A549 (cell line): ENCODE measurements at regions not wholly inside any gene's neighbourhood (a gene's known extent, or its start where the extent isn't known, plus 50 kb on each side); places are given as distances from the start of the nearest gene placed in this dataset.

Source experiments
- ATAC-seq, 2 experiments: fragments of 200-7000 bp in 1 of 2; fragments of >200 bp in 1 of 2; cut with Nextera tagmentation in 1 of 2; cut with Tn5 transposase in 1 of 2; 3 replicates each; pipeline versions ENCODE4 v1.8.0 to v1.9.1; 2018 to 2020; ENCODE audit warnings: mild to moderate bottlenecking in 1 of 2, moderate library complexity in 1 of 2
- CTCF ChIA-PET: fragments of 300-600 bp; sonication (Branson Sonifier 250); formaldehyde crosslinking; extraction: SDS; loops from one replicate; lab custom pipeline; 2021; ENCODE audit warnings: antibody characterized with exemption, inconsistent platforms; lab: Yijun Ruan, JAX
- POLR2A ChIA-PET: fragments of 350-600 bp; formaldehyde crosslinking; extraction: SDS; loops from one replicate; lab custom pipeline; 2021; ENCODE audit warnings: antibody characterized with exemption, inconsistent platforms; lab: Yijun Ruan, JAX
- DNase-seq, 2 experiments: peaks; one replicate each; pipeline versions ENCODE4 v3.0.0 to v3.0.0-alpha.2; 2011 to 2016; ENCODE audit warnings: low read depth in 1 of 2, low spot score in 1 of 2
- FAIRE-seq: peaks from 2 replicates; lab custom pipeline; 2011; peaks lifted over from hg19 to GRCh38; lab: Jason Lieb, UNC
- H3K27ac ChIP-seq, 2 experiments: fragments of >200 bp; sonication (Bioruptor Twin); formaldehyde crosslinking; 3 replicates each; pipeline ENCODE4 v1.5.1; 2016 to 2017
- H3K4me1 ChIP-seq: fragments of >200 bp; sonication (Bioruptor Twin); formaldehyde crosslinking; 3 replicates; pipeline ENCODE4 v1.6.1; 2016
- H3K4me2 ChIP-seq: fragments of >200 bp; sonication (Bioruptor Twin); formaldehyde crosslinking; 3 replicates; pipeline ENCODE4 v1.6.1; 2016
- H3K4me3 ChIP-seq: fragments of >200 bp; sonication (Bioruptor Twin); formaldehyde crosslinking; 3 replicates; pipeline ENCODE4 v1.5.1; 2016
- H3K9me3 ChIP-seq: fragments of >200 bp; sonication (Bioruptor Twin); formaldehyde crosslinking; 3 replicates; pipeline ENCODE4 v1.6.1; 2016
- BCL3 ChIP-seq: fragments of >200 bp; sonication (Bioruptor Twin); formaldehyde crosslinking; IDR thresholded peaks from 3 replicates; pipeline ENCODE4 v1.6.1; 2016
- CBX2 ChIP-seq: fragments of 200-600 bp; sonication (generic); IDR thresholded peaks from 2 replicates; pipeline ENCODE4 v1.6.1; 2016; ENCODE audit warnings: low read depth, mild to moderate bottlenecking, borderline replicate concordance
- CBX8 ChIP-seq: fragments of 200-600 bp; sonication (generic); IDR thresholded peaks from 2 replicates; pipeline ENCODE4 v1.6.1; 2016
- EHF ChIP-seq: fragments of 250-450 bp; sonication (Bioruptor Pico); IDR thresholded peaks from 2 replicates; pipeline ENCODE4 v1.5.0; 2020; ENCODE audit warnings: mild to moderate bottlenecking
- EHMT2 ChIP-seq: fragments of 200-600 bp; sonication (generic); IDR thresholded peaks from 2 replicates; pipeline ENCODE4 v1.6.1; 2016; ENCODE audit warnings: antibody characterized with exemption, low read depth, mild to moderate bottlenecking, moderate library complexity
- ELK1 ChIP-seq: fragments of 150-350 bp; IDR thresholded peaks from 2 replicates; pipeline ENCODE4 v1.6.1; 2014; ENCODE audit warnings: low read depth, mild to moderate bottlenecking, low read length
- EP300 ChIP-seq, 2 experiments: fragments of >200 bp; sonication (Bioruptor Twin); formaldehyde crosslinking; IDR thresholded peaks; 2 replicates in 1 of 2; 3 replicates in 1 of 2; pipeline ENCODE4 v1.6.1; 2016 to 2017
- ESRRA ChIP-seq: fragments of 150-350 bp; IDR thresholded peaks from 2 replicates; pipeline ENCODE4 v1.6.1; 2014; ENCODE audit warnings: mild to moderate bottlenecking, low read length, borderline replicate concordance
- FOXS1 ChIP-seq: fragments of 250-450 bp; sonication (Bioruptor Pico); IDR thresholded peaks from 2 replicates; pipeline ENCODE4 v1.5.0; 2020; ENCODE audit warnings: mild to moderate bottlenecking, moderate library complexity
- GATA3 ChIP-seq: IDR thresholded peaks from 2 replicates; pipeline ENCODE4 v1.6.1; 2012; ENCODE audit warnings: borderline replicate concordance
- HES2 ChIP-seq: fragments of >200 bp; sonication (Bioruptor Twin); formaldehyde crosslinking; IDR thresholded peaks from 2 replicates; pipeline ENCODE4 v1.6.1; 2016
- HEYL ChIP-seq: fragments of 250-450 bp; sonication (Bioruptor Pico); IDR thresholded peaks from 2 replicates; pipeline ENCODE4 v1.8.0; 2021; ENCODE audit warnings: mild to moderate bottlenecking, moderate library complexity
- HOXA7 ChIP-seq: fragments of 250-450 bp; sonication (Bioruptor Pico); IDR thresholded peaks from 2 replicates; pipeline ENCODE4 v1.5.0; 2020; ENCODE audit warnings: mild to moderate bottlenecking, moderate library complexity
- JUN ChIP-seq, 2 experiments: fragments of >200 bp; sonication (Bioruptor Twin); formaldehyde crosslinking; IDR thresholded peaks; 2 replicates in 1 of 2; 3 replicates in 1 of 2; pipeline ENCODE4 v1.6.1; 2016 to 2017
- JUNB ChIP-seq: fragments of >200 bp; sonication (Bioruptor Twin); formaldehyde crosslinking; IDR thresholded peaks from 2 replicates; pipeline ENCODE4 v1.6.1; 2016
- MAFK ChIP-seq: fragments of 450-650 bp; IDR thresholded peaks from 2 replicates; pipeline ENCODE4 v1.6.1; 2014; ENCODE audit not compliant: partially characterized antibody
- NPAS2 ChIP-seq: fragments of 250-450 bp; sonication (Bioruptor Pico); IDR thresholded peaks from 2 replicates; pipeline ENCODE4 v1.8.0; 2022; ENCODE audit warnings: mild to moderate bottlenecking, moderate library complexity, borderline replicate concordance
- POLR2A ChIP-seq: IDR thresholded peaks from 2 replicates; pipeline ENCODE4 v1.6.1; 2012; ENCODE audit warnings: mild to moderate bottlenecking, low read length
- RARB ChIP-seq: fragments of 250-450 bp; sonication (Bioruptor Pico); IDR thresholded peaks from 2 replicates; pipeline ENCODE4 v1.8.0; 2021; ENCODE audit warnings: mild to moderate bottlenecking, moderate library complexity
- RCOR1 ChIP-seq: fragments of 150-350 bp; IDR thresholded peaks from 2 replicates; pipeline ENCODE4 v1.6.1; 2014; ENCODE audit warnings: antibody characterized with exemption, low read length, low read depth
- REST ChIP-seq: fragments of 200-600 bp; sonication (generic); IDR thresholded peaks from 2 replicates; pipeline ENCODE4 v1.6.1; 2016; ENCODE audit warnings: antibody characterized with exemption, mild to moderate bottlenecking, moderate library complexity
- SREBF2 ChIP-seq: fragments of 450-650 bp; IDR thresholded peaks from 2 replicates; pipeline ENCODE4 v1.6.1; 2014; ENCODE audit warnings: mild to moderate bottlenecking, moderate library complexity
- TFCP2L1 ChIP-seq: fragments of 250-450 bp; sonication (Bioruptor Pico); IDR thresholded peaks from 2 replicates; pipeline ENCODE4 v1.5.0; 2021; ENCODE audit warnings: mild to moderate bottlenecking
- TP53 ChIP-seq: fragments of 250-450 bp; sonication (Bioruptor Pico); IDR thresholded peaks from 2 replicates; pipeline ENCODE4 v1.5.0; 2021; ENCODE audit warnings: mild to moderate bottlenecking, moderate library complexity
- ZFP36 ChIP-seq: fragments of 450-650 bp; IDR thresholded peaks from 2 replicates; pipeline ENCODE4 v1.6.1; 2014; ENCODE audit warnings: borderline replicate concordance; ENCODE audit not compliant: partially characterized antibody
- WGBS: methylation state at CpG from one replicate; pipeline ENCODE4 v1.1.6; 2017; ENCODE audit errors: missing lambda C conversion rate; 5-methylcytosine and 5-hydroxymethylcytosine counted together

- FAIRE-seq: no peak
- TF ChIP-seq GATA3 (no peak), POLR2A (no peak), TFCP2L1 (CRISPR knock-in tag) (no peak), FOXS1 (CRISPR knock-in tag) (no peak), HEYL (CRISPR knock-in tag) (no peak), RCOR1 (no peak), RARB (CRISPR knock-in tag) (no peak), EHMT2 (no peak), JUN (IDR thresholded peaks at IDR 0.05) (no peak), HOXA7 (CRISPR knock-in tag) (no peak), CBX2 (no peak), JUNB (no peak)
- H3K9me3 ChIP-seq: peaks cover under 1% of the 10 kb centered on the region; the same call in 1 of the 3 replicates
- DNase-seq: no peak
- H3K4me3 ChIP-seq: no peak overlapping the region
- ChIA-PET CTCF (no interaction called here), POLR2A (no interaction called here)
- no peaks in the 10 kb centered on the region for H3K4me1 ChIP-seq
- no peak overlapping the region for H3K4me2 ChIP-seq
- ATAC-seq: no peak
- no peak overlapping the region for H3K27ac ChIP-seq
- WGBS: 94% methylated on average over 2 of the region's 2 CpGs
Measured at GRCh38 chr2:183214680-183215079, 90.4 kb downstream of the NUP35 start.

GRCh38 chr2:183215917-183216316 lies 91.7 kb downstream of the NUP35 start:
- Histone ChIP-seq H3K4me2 (no peak overlapping the region), H3K27ac (no peak overlapping the region)
- TF ChIP-seq BCL3: no peak
- no peak for TF ChIP-seq ELK1
- TF ChIP-seq ZFP36: no peak
- TF ChIP-seq MAFK: no peak
- no peak for TF ChIP-seq EHF
- no peak for TF ChIP-seq POLR2A
- TF ChIP-seq RARB (CRISPR knock-in tag): no peak
- no peak for TF ChIP-seq JUN (IDR thresholded peaks at IDR 0.05)
- TF ChIP-seq SREBF2: no peak
- no peak for TF ChIP-seq HES2
- no peak for TF ChIP-seq TP53
- TF ChIP-seq CBX8: no peak
- no peak for TF ChIP-seq NPAS2 (CRISPR knock-in tag)
- no peak for TF ChIP-seq ESRRA
- no peak for TF ChIP-seq REST
- TF ChIP-seq EP300 (IDR thresholded peaks at IDR 0.05): no peak
- TF ChIP-seq, all 56 proteins: peak for 0
- FAIRE-seq: no peak
- 19% methylated on average over 1 of the region's 1 CpG for WGBS
- no peak for ATAC-seq
- ChIA-PET POLR2A (no interaction called here), CTCF (no interaction called here)
- DNase-seq: no peak
- no peaks in the 10 kb centered on the region for H3K9me3 ChIP-seq
- H3K4me3 ChIP-seq: no peak overlapping the region
- H3K4me1 ChIP-seq: no peaks in the 10 kb centered on the region
